ENCODE measurements at regions not wholly inside any gene's neighbourhood (a gene's known extent, or its start where the extent isn't known, plus 50 kb on each side); places are given as distances from the start of the nearest gene placed in this dataset.

GRCh38 chr4:31075969-31076368 lies 355.8 kb downstream of the PCDH7 start:
- Mint-ChIP-seq H3K27me3 (ENCODE audit: low read depth) (no peaks in the 10 kb centered on the region), H3K27ac (no peak overlapping the region), H3K4me1 (no peaks in the 10 kb centered on the region), H3K4me3 (no peak overlapping the region), H3K36me3 (ENCODE audit: insufficient read depth in 1 of 3, low read depth in 3 of 3) (no peaks in the 10 kb centered on the region), H3K9me3 (no peaks in the 10 kb centered on the region)
- Histone ChIP-seq H3K4me1 (ENCODE audit: insufficient read depth, low read length) (no peaks in the 10 kb centered on the region), H3K79me2 (ENCODE audit: insufficient read depth, low read length) (no peaks in the 10 kb centered on the region), H3K23me2 (ENCODE audit: insufficient read length, low read depth, low read length, poor library complexity, severe bottlenecking) (no peaks in the 10 kb centered on the region), H3K79me1 (ENCODE audit: insufficient read depth, low read depth, low read length, poor library complexity, severe bottlenecking) (no peaks in the 10 kb centered on the region), H3K14ac (ENCODE audit: insufficient read depth, low read length) (no peak overlapping the region), H3K9me3 (ENCODE audit: control insufficient read depth, low read depth, low read length) (no peaks in the 10 kb centered on the region), H4K8ac (replicated peaks; ENCODE audit: insufficient read length, low read depth, low read length) (no peak overlapping the region), H3T11ph (ENCODE audit: low read length) (no peak overlapping the region), H2BK12ac (ENCODE audit: insufficient read length, low read depth, low read length) (no peak overlapping the region), H3K9ac (ENCODE audit: extremely low read depth, insufficient read length, low read length) (no peak overlapping the region), H3K56ac (ENCODE audit: insufficient read length, low read depth, low read length) (no peak overlapping the region), H3K4ac (ENCODE audit: low read depth, low read length) (no peak overlapping the region), H3K27me3 (ENCODE audit: insufficient read depth, low read length) (no peaks in the 10 kb centered on the region), H2AFZ (ENCODE audit: low read length) (no peak overlapping the region), H2BK20ac (ENCODE audit: low read depth, low read length, poor library complexity, severe bottlenecking) (no peak overlapping the region), H2BK15ac (ENCODE audit: low read depth, low read length) (no peak overlapping the region), H3K4me2 (ENCODE audit: insufficient read depth, insufficient read length, low read length) (no peak overlapping the region), H2BK5ac (ENCODE audit: insufficient read length, low read length) (no peak overlapping the region), H2BK120ac (ENCODE audit: low read depth, low read length, poor library complexity, severe bottlenecking) (no peak overlapping the region), H3K18ac (ENCODE audit: insufficient read length, low read depth, low read length) (no peak overlapping the region), H4K20me1 (ENCODE audit: control insufficient read depth, insufficient read depth, insufficient read length) (no peaks in the 10 kb centered on the region), H4K5ac (ENCODE audit: insufficient read length, low read depth, low read length) (no peak overlapping the region), H3K27ac (ENCODE audit: insufficient read length, low read depth, low read length) (no peak overlapping the region), H2AK5ac (ENCODE audit: insufficient read length, low read length) (no peak overlapping the region), H3K23ac (ENCODE audit: insufficient read length, low read depth, low read length) (no peak overlapping the region), H4K91ac (ENCODE audit: insufficient read length, low read depth, low read length) (no peak overlapping the region)
- TF ChIP-seq CTCF (conservative IDR thresholded peaks at IDR 0.05) = no peak
- no CpG with 5 or more reads among the region's 1 CpG for WGBS (ENCODE audit: extremely low coverage, insufficient read length, low lambda C conversion rate)
- DNase-seq = no peak

Data from H9 (cell line).